HG02981 (cell line): ENCODE measurements at regions not wholly inside any gene's neighbourhood (a gene's known extent, or its start where the extent isn't known, plus 50 kb on each side); places are given as distances from the start of the nearest gene placed in this dataset.

Source experiments
- ATAC-seq: cut with Tn5 transposase; IDR thresholded peaks from one replicate; pipeline ENCODE4 v1.9.1; 2021; ENCODE audit warnings: mild to moderate bottlenecking, moderate library complexity; ENCODE audit not compliant: unreplicated experiment

GRCh38 chr4:181308476-181309312 lies 934.5 kb upstream of the TENM3 start:
- no peak for ATAC-seq

GRCh38 chr4:181312066-181312465 lies 931.1 kb upstream of the TENM3 start:
- ATAC-seq: no peak

- ATAC-seq: no peak
Measured at GRCh38 chr4:181319629-181320028, 923.6 kb upstream of the TENM3 start.

- ATAC-seq: no peak
Measured at GRCh38 chr4:181323061-181323460, 920.1 kb upstream of the TENM3 start.

GRCh38 chr4:181330654-181331201 lies 912.5 kb upstream of the TENM3 start:
- ATAC-seq: no peak

- ATAC-seq: no peak
Measured at GRCh38 chr4:181331214-181331613, 912.0 kb upstream of the TENM3 start.

- ATAC-seq: no peak
Measured at GRCh38 chr4:181345931-181346330, 897.3 kb upstream of the TENM3 start.

- no peak for ATAC-seq
Measured at GRCh38 chr4:181350615-181351415, 892.4 kb upstream of the TENM3 start.

GRCh38 chr4:181364504-181364903 lies 878.7 kb upstream of the TENM3 start:
- no peak for ATAC-seq

GRCh38 chr4:181365671-181366070 lies 877.5 kb upstream of the TENM3 start:
- no peak for ATAC-seq

GRCh38 chr4:181372014-181372413 lies 871.2 kb upstream of the TENM3 start:
- no peak for ATAC-seq

GRCh38 chr4:181376058-181376457 lies 867.1 kb upstream of the TENM3 start:
- ATAC-seq: no peak

GRCh38 chr4:181388061-181388460 lies 855.1 kb upstream of the TENM3 start:
- no peak for ATAC-seq

GRCh38 chr4:181416966-181417365 lies 826.2 kb upstream of the TENM3 start:
- no peak for ATAC-seq

- no peak for ATAC-seq
Measured at GRCh38 chr4:181418496-181418895, 824.7 kb upstream of the TENM3 start.

- no peak for ATAC-seq
Measured at GRCh38 chr4:181420950-181421349, 822.3 kb upstream of the TENM3 start.

- ATAC-seq: no peak
Measured at GRCh38 chr4:181424362-181425016, 818.7 kb upstream of the TENM3 start.

- ATAC-seq: no peak
Measured at GRCh38 chr4:181427076-181427475, 816.1 kb upstream of the TENM3 start.

GRCh38 chr4:181431006-181431405 lies 812.2 kb upstream of the TENM3 start:
- no peak for ATAC-seq

- ATAC-seq: no peak
Measured at GRCh38 chr4:181431661-181432060, 811.5 kb upstream of the TENM3 start.

- no peak for ATAC-seq
Measured at GRCh38 chr4:181432335-181432734, 810.9 kb upstream of the TENM3 start.
